ENCODE measurements at regions not wholly inside any gene's neighbourhood (a gene's known extent, or its start where the extent isn't known, plus 50 kb on each side); places are given as distances from the start of the nearest gene placed in this dataset.
"Not testable (repeated sequence)": the region's sequence is repeated elsewhere in the genome, so short reads cannot be mapped to it uniquely, and the experiment has no call there.

DNA sequence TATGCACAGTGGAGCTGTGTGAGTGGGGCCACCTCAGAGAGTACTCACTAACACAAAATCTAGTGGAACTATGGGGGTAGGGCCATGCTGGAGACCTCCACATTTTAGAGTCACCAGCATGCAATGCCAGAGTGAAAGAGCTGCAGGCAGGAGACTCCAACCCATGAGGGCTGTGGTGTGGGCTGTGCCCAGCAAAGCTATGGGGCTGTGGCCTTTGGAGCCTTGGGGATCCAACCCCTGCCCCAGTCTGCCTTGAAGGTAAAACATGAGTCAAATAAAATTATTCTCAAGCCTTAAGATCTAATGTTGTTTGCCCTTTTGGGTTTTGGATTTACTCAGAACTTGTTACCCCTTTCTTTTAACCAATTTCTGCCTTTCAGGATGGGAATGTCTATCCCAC, 163.8 kb upstream of the ZNF658 start:
- H3K36me3 Mint-ChIP-seq (ENCODE audit: low read depth); H3K4me3 Mint-ChIP-seq; H3K4me1 Mint-ChIP-seq (ENCODE audit: low read depth); intact Hi-C loops (cut with micrococcal nuclease); H3K9me3 Mint-ChIP-seq; DNase-seq (ENCODE audit: low spot score); H3K27ac Mint-ChIP-seq; H3K27me3 Mint-ChIP-seq (ENCODE audit: insufficient read depth): not testable (repeated sequence)

GRCh38 chr9:66738418-66738817, 162.1 kb upstream of the ZNF658 start:
- H3K36me3 Mint-ChIP-seq (ENCODE audit: low read depth); intact Hi-C loops (cut with micrococcal nuclease); DNase-seq (ENCODE audit: low spot score); H3K9me3 Mint-ChIP-seq; H3K4me3 Mint-ChIP-seq; H3K27me3 Mint-ChIP-seq (ENCODE audit: insufficient read depth); H3K27ac Mint-ChIP-seq; H3K4me1 Mint-ChIP-seq (ENCODE audit: low read depth): not testable (repeated sequence)

GRCh38 chr9:66740136-66740535, 160.4 kb upstream of the ZNF658 start:
- DNase-seq (ENCODE audit: low spot score); H3K4me1 Mint-ChIP-seq (ENCODE audit: low read depth); H3K27ac Mint-ChIP-seq; H3K9me3 Mint-ChIP-seq; intact Hi-C loops (cut with micrococcal nuclease); H3K27me3 Mint-ChIP-seq (ENCODE audit: insufficient read depth); H3K4me3 Mint-ChIP-seq; H3K36me3 Mint-ChIP-seq (ENCODE audit: low read depth): not testable (repeated sequence)

DNA sequence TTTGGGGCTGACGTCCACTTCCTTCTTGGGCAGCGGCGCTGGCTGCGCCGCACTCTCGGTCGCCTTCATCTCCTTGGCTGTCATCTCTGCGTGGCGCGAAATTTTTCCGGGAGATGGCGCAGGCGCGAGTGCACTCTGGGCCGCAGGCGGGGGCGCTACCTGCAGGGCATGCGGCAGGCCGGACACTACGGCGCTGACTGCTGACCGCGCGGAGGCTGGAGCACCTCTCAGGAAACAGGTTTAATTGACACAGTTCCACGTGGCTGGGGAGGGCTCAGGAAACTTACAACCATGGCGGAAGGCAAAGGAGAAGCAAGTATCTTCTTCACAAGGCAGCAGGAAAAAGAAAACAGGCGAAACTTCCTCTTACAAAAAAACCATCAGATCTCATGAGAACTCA, 154.7 kb upstream of the ZNF658 start:
- DNase-seq (ENCODE audit: low spot score); H3K9me3 Mint-ChIP-seq; H3K36me3 Mint-ChIP-seq (ENCODE audit: low read depth); intact Hi-C loops (cut with micrococcal nuclease); H3K4me1 Mint-ChIP-seq (ENCODE audit: low read depth); H3K27me3 Mint-ChIP-seq (ENCODE audit: insufficient read depth); H3K27ac Mint-ChIP-seq; H3K4me3 Mint-ChIP-seq: not testable (repeated sequence)

GRCh38 chr9:66752324-66752923, 148.1 kb upstream of the ZNF658 start:
- not testable (repeated sequence) for H3K27me3 Mint-ChIP-seq (ENCODE audit: insufficient read depth)

DNA sequence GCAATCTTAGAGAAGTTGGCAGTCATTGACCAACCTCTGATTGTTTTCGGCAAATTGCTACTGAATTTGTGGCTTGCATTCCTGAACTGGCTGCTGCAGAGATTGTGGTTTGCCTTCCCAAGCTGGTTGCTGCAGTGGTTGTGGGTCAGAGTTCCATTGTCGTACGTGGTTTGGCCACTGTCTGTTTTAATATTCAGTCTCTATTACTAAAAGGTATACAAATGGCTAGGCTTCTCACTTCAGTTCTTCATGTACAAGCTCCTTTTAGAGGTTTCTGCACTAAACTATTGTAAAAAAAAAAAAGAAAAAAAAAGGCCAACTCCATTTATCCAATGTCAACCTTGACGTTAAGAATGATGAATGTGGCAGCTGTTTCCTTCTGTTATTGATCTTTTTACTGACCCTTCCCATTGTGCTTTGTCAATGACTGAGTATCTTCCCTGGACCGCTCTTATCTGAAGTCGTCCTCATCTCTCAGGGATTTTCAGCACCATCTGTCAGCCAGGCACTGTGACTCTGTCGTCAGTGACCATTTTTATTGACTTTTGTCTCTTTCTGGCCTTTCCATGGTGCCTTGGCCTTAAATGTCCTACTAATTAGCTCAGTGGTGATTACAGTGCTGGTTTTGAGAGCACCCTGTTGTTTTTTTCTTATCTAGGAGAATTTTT, 140.6 kb upstream of the ZNF658 start:
- H3K4me1 Mint-ChIP-seq (ENCODE audit: low read depth); intact Hi-C loops (cut with micrococcal nuclease): not testable (repeated sequence)

More at GRCh38 chr9:66752324-66752923, 148.1 kb upstream of the ZNF658 start:
- intact Hi-C loops (cut with micrococcal nuclease); H3K9me3 Mint-ChIP-seq; H3K4me1 Mint-ChIP-seq (ENCODE audit: low read depth); H3K4me3 Mint-ChIP-seq; DNase-seq (ENCODE audit: low spot score); H3K27ac Mint-ChIP-seq; H3K36me3 Mint-ChIP-seq (ENCODE audit: low read depth): not testable (repeated sequence)

GRCh38 chr9:66764799-66765493, 135.6 kb upstream of the ZNF658 start:
- H3K9me3 Mint-ChIP-seq; H3K4me3 Mint-ChIP-seq; DNase-seq (ENCODE audit: low spot score); intact Hi-C loops (cut with micrococcal nuclease); H3K36me3 Mint-ChIP-seq (ENCODE audit: low read depth); H3K27me3 Mint-ChIP-seq (ENCODE audit: insufficient read depth); H3K27ac Mint-ChIP-seq; H3K4me1 Mint-ChIP-seq (ENCODE audit: low read depth): not testable (repeated sequence)

More for the DNA sequence above, 140.6 kb upstream of the ZNF658 start:
- H3K27me3 Mint-ChIP-seq (ENCODE audit: insufficient read depth); H3K4me3 Mint-ChIP-seq; H3K27ac Mint-ChIP-seq; DNase-seq (ENCODE audit: low spot score); H3K9me3 Mint-ChIP-seq; H3K36me3 Mint-ChIP-seq (ENCODE audit: low read depth): not testable (repeated sequence)

DNA sequence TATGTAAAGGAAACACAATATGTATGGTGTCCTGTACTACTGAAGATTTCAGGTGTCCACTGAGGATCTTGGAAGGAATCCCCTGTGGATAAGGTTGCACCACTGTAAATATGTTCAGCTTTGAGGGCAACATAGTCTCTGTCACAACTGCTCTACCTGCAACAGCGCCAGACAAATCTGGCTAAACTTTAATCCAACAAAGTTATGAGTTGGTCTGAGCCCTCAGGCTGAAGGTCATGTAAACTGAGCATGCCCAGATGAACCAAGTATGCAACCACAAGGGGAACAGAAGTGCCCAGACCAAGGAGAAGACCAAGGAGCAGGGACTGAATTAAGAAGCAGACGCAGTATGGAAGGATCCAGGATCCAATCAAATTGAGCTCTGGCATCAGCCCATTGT, 135.0 kb upstream of the ZNF658 start:
- intact Hi-C loops (cut with micrococcal nuclease); H3K4me3 Mint-ChIP-seq; H3K36me3 Mint-ChIP-seq (ENCODE audit: low read depth); H3K9me3 Mint-ChIP-seq; H3K27ac Mint-ChIP-seq; H3K4me1 Mint-ChIP-seq (ENCODE audit: low read depth); DNase-seq (ENCODE audit: low spot score); H3K27me3 Mint-ChIP-seq (ENCODE audit: insufficient read depth): not testable (repeated sequence)

- H3K27me3 Mint-ChIP-seq (ENCODE audit: insufficient read depth); H3K4me3 Mint-ChIP-seq; intact Hi-C loops (cut with micrococcal nuclease); DNase-seq (ENCODE audit: low spot score); H3K4me1 Mint-ChIP-seq (ENCODE audit: low read depth); H3K27ac Mint-ChIP-seq; H3K9me3 Mint-ChIP-seq; H3K36me3 Mint-ChIP-seq (ENCODE audit: low read depth): not testable (repeated sequence)
These were observed 129.0 kb upstream of the ZNF658 start for GRCh38 chr9:66771504-66771903.

DNA sequence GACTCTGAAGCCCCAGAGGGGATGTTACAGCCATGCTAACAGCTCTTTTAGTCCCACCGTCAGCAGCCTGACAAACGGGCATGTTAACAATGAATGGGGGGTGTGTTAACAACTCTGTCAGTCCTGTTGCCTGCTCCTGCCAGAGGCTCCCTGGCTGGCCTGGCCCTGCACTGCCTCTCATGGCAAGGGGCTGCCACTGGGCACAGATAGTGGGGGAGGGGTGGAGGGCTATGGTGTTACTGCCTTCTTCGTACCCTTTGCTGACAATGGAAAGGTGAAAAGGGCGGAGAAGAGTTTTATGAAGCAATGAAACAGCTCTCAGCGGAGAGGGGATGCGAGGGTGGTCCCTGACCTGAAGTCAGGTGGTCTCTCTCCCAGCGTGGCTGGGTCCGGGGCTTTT, 125.9 kb upstream of the ZNF658 start:
- H3K9me3 Mint-ChIP-seq; H3K36me3 Mint-ChIP-seq (ENCODE audit: low read depth); DNase-seq (ENCODE audit: low spot score); H3K27ac Mint-ChIP-seq; H3K4me3 Mint-ChIP-seq; H3K4me1 Mint-ChIP-seq (ENCODE audit: low read depth); intact Hi-C loops (cut with micrococcal nuclease); H3K27me3 Mint-ChIP-seq (ENCODE audit: insufficient read depth): not testable (repeated sequence)

DNA sequence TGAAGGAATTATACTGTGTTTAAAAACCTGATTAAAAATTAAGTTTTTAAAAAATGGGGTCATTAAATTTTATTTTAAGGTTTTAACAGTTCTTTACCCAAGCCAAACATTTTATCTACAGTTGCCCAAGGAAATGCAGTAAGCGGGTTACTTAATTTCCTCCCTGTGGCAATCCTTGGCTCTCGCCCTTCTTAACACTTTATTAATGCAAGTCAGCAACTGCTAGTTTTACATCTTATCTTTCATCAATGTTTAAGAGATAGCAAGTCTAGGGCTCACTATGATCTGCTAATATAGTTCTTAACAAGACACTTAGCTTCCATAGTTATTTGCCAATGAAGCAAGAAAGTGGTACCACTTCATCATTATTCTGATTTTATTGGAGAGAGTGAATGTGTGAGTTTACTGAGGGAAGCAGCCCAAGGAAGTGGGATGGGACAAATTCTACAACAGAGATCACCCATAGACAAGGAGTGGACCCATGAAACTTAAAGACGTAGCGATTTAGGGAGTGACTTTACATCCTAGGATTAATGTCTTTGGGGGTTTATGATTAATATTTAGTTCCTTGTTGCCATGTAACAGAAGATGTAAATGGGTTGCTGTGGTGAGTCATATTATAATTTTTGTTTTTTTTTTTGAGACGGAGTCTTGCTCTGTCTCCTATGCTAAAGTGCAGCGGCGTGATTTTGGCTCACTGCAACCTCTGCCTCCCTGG, 120.4 kb upstream of the ZNF658 start:
- H3K36me3 Mint-ChIP-seq (ENCODE audit: low read depth); intact Hi-C loops (cut with micrococcal nuclease); DNase-seq (ENCODE audit: low spot score); H3K4me1 Mint-ChIP-seq (ENCODE audit: low read depth); H3K9me3 Mint-ChIP-seq; H3K27ac Mint-ChIP-seq; H3K27me3 Mint-ChIP-seq (ENCODE audit: insufficient read depth); H3K4me3 Mint-ChIP-seq: not testable (repeated sequence)

- DNase-seq (ENCODE audit: low spot score); H3K36me3 Mint-ChIP-seq (ENCODE audit: low read depth); H3K4me3 Mint-ChIP-seq; H3K27ac Mint-ChIP-seq; H3K27me3 Mint-ChIP-seq (ENCODE audit: insufficient read depth); intact Hi-C loops (cut with micrococcal nuclease); H3K9me3 Mint-ChIP-seq; H3K4me1 Mint-ChIP-seq (ENCODE audit: low read depth): not testable (repeated sequence)
These were observed 119.3 kb upstream of the ZNF658 start for GRCh38 chr9:66781240-66781639.

DNA sequence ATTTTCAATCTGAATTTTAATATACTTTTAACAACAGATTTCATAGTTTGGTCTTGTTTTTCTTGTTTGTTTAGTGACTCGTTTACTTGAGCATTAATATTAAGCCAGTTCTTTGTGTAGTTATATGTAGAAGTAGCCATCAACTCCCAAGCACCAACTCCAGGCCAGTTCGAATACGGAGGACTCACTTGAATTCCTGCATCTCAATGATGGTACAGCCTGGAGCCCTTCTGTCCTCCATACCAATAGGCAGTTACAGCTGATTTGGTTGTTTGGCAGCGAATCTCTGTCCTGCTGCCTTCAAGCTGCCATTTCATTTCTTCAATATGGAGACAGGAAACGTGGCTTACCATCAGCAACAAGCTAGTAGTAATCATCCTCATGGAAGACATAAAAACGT, 118.5 kb upstream of the ZNF658 start:
- H3K4me3 Mint-ChIP-seq; H3K9me3 Mint-ChIP-seq; H3K4me1 Mint-ChIP-seq (ENCODE audit: low read depth); intact Hi-C loops (cut with micrococcal nuclease); H3K27me3 Mint-ChIP-seq (ENCODE audit: insufficient read depth); H3K36me3 Mint-ChIP-seq (ENCODE audit: low read depth); DNase-seq (ENCODE audit: low spot score); H3K27ac Mint-ChIP-seq: not testable (repeated sequence)

Measured in activated T-helper 1 cell treated with anti-CD3 and anti-CD28 coated beads, Interleukin-12 subunit alpha, Interleukin-12 subunit beta, Interleukin-2, Interleukin-4 antibody, amounts not matched to agents 30 ng/mL and 10 ng/mL and 1 ng/mL, durations not matched to agents 14 hours and 24 hours and 36 hours (primary cell).